GM19395 (cell line): ENCODE measurements at regions not wholly inside any gene's neighbourhood (a gene's known extent, or its start where the extent isn't known, plus 50 kb on each side); places are given as distances from the start of the nearest gene placed in this dataset.

ENCODE experiments used
- ATAC-seq: cut with Tn5 transposase; IDR thresholded peaks from one replicate; pipeline ENCODE4 v1.9.1; 2021; ENCODE audit warnings: mild to moderate bottlenecking, moderate library complexity; ENCODE audit not compliant: unreplicated experiment

DNA sequence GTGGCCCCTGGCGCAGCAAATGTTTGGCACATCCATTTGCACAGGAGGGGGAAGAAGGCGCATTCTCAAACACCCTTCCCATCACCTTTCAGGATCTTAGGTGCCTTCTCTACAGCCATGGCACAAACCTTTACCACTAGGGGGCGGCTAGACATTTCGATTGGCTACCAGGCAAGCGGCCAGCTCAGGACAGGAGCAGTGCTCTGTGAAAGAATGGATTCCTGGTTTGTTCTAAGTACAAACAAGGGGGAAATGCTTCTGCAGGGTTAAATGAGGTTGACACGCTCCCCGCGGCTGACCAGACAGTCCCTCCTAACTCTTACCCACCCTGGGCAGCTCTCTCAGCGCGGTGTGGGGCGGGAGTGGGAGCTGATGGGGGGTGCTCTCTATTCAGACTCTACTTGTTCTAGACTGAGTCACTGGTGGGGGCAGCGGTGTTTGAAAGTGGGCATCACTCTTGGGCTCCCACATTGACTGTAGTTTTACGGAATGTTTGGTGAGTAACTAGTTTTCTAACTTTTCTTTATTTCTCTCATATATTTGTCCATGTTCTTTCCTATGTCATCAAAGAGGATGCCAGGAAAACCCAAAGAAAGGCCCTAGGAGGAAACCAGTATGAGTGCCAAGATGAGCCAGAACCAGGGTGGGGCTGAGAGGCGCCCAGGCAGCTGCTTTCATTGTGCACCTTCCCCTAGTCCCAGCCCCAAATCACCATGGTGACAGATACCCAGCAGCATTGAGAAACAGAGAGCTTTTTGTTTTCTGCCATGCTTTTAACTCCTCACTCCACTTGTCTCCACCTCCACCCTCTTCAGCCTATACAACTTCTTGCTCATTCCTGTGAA is 61.4 kb upstream of the GPR158 start:
- ATAC-seq = peak; percentile 99

DNA sequence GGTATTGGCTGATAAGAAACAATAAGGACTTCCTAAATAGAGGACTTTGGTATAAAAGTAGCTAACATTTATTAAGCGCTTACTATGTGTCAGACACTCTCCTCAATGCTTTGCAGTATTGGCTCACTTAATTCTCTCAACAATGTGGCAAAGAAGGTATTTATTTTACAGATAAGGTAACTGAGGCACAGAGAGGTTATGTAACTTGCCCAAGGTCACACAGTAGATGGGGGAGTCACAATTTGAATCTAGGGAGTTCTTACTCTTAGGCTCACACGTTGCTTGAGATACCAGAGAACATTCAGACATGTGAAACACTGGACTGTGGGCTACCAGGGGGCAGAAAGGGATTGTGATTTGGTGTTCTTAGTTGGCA is 60.8 kb upstream of the GPR158 start:
- no peak for ATAC-seq

DNA sequence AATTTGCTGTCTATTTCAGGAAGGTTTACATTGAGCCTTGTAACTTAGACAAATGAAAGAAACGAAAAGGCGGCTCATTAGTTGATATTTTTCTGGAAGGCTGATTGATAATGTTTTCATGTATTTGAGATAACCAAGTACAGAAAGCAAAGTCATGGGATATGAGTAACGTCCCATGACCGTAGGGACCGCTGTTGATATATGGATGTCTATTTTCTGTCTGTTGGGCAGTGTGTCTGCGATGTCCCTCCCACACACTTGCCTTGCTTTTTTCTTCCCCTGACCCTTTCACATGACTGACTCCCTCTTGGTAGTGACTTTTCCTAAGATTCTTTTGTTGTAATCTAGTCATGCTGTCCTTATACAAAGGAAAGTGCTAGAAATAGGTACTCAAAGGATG is 57.0 kb upstream of the GPR158 start:
- ATAC-seq = no peak

DNA sequence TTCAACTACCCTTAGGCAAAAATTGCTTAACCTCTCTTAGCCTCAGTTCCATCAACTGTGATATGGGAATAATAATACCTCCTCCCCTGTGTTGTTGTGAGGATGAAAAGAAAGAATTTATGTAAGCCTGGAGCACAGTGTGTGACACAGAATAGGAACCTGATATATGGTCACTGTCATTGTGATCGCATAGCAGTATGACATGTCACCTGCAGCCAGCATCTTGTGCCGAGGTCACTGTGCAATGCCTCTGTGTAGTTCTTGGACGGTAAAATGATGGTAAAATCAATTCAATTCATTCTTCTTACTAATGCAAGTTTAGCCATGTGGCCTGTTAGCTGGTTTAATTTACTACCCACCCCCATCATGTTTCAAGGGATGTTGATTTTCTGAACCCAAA is 54.6 kb upstream of the GPR158 start:
- ATAC-seq = no peak
